Mucosa of stomach (tissue), 1 donor: ENCODE measurements at regions not wholly inside any gene's neighbourhood (a gene's known extent, or its start where the extent isn't known, plus 50 kb on each side); places are given as distances from the start of the nearest gene placed in this dataset.

Experiments
- H3K27me3 ChIP-seq: one replicate; pipeline ENCODE4 v1.7.0; 2013; ENCODE audit warnings: mild to moderate bottlenecking, low read length; ENCODE audit not compliant: control insufficient read depth, insufficient read depth
- H3K36me3 ChIP-seq: one replicate; pipeline ENCODE4 v1.7.0; 2013; ENCODE audit warnings: low read length; ENCODE audit not compliant: control insufficient read depth, insufficient read depth
- H3K4me1 ChIP-seq: one replicate; pipeline ENCODE4 v1.7.0; 2013; ENCODE audit warnings: mild to moderate bottlenecking, low read length; ENCODE audit not compliant: control insufficient read depth, insufficient read depth
- H3K4me3 ChIP-seq: one replicate; pipeline ENCODE4 v1.7.0; 2013; ENCODE audit warnings: low read length
- H3K9ac ChIP-seq: one replicate; pipeline ENCODE4 v1.7.0; 2013; ENCODE audit warnings: mild to moderate bottlenecking, low read length, moderate library complexity
- H3K9me3 ChIP-seq: one replicate; pipeline ENCODE4 v1.7.0; 2013; ENCODE audit warnings: mild to moderate bottlenecking, low read length, moderate library complexity; ENCODE audit not compliant: control insufficient read depth
- donor health status: Pancreatic carcinoma.

DNA sequence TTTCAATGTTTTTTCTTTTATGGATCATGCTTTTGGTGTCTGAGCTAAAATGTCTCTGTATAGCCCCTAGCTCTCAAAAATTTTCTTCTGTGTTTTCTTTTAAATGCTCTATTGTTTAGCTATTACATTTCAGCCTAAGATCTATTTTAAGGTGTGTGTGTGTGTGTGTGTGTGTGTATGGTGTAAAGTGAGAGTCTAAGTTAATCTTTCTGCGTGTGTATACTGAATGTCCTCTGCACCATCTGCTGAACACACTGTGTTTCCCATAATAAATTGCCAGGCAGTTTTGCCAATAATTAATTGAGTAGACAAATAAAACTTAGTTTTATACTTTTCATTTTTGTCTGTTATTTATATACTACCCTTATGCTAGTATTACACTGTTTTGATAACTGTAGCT lies 2096.3 kb upstream of the C9orf72 start:
- H3K36me3 ChIP-seq = no peaks in the 10 kb centered on the region
- no peak overlapping the region for H3K4me3 ChIP-seq
- no peaks in the 10 kb centered on the region for H3K9me3 ChIP-seq
- H3K9ac ChIP-seq = no peak overlapping the region
- no peaks in the 10 kb centered on the region for H3K4me1 ChIP-seq
- no peaks in the 10 kb centered on the region for H3K27me3 ChIP-seq

DNA sequence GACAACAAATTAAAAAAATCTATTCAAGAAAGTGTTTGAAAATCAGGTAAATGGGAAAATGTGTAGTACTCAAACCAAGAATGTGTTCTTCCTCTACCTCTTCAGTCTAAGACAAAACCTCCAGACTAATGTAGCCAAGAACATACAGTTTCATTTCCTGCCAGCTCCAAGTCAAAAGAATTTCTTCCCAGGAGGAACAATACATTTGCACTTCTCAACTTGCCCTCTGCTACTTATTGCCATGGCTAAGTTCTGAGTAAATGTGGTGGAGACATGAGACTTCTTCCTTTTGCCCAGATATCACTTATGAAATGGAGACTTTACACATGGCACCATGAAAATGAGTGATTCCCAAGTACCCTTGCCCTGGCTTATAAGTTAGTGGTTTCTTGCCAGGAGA lies 2112.2 kb upstream of the C9orf72 start:
- Histone ChIP-seq H3K27me3 (no peaks in the 10 kb centered on the region), H3K36me3 (no peaks in the 10 kb centered on the region), H3K4me3 (no peak overlapping the region), H3K4me1 (no peaks in the 10 kb centered on the region), H3K9me3 (no peaks in the 10 kb centered on the region), H3K9ac (no peak overlapping the region)

DNA sequence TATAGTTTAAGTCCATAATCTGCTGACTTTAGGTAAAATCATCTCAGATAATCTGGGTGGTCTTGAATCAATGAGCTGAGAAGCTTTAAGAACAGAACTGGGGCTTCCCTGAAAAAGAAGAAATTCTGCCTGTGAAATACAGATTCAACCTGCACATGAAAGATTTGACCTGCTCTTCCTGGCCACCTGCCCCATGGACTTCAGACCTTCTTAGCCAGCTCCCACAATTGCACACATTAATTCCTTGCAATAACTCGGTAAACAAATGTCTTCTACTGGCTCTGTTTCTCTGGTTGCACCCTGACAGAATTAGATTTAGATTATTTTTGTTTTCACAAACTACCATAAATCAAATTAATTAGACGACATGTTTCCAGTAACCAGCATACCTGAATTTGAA lies 2117.9 kb upstream of the C9orf72 start:
- Histone ChIP-seq H3K9ac (no peak overlapping the region), H3K27me3 (no peaks in the 10 kb centered on the region), H3K36me3 (no peaks in the 10 kb centered on the region), H3K4me3 (no peak overlapping the region), H3K4me1 (no peaks in the 10 kb centered on the region), H3K9me3 (no peaks in the 10 kb centered on the region)

DNA sequence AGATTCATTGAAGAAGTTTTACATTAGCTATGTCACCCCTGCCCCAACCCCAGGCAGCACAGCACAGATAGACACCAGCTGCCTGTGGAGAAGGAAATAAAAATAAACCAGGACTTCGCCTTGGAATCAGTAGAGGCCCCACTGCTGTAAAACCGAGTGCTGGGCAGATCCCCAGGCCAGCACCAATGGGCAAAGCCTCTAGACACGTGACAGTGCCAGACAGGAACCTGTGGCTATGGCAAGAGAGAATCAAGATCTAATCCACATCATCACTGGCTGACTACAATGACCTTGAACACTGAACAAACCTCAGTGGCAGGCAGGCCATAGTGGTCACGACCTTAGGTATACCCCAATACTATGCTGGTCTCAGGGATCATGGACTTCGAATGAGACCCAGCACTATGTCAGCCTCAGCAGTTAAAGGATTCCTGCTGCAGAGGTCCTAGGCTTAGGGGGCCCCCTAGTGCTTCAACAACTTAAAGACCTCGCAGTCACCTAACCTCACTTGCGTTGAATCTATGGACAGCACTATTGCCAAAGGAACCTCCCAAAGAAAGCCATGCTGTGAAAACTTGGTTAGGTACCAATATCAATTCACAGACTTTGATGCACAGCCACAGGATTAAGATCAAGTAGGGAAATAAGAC lies 2118.6 kb upstream of the C9orf72 start:
- no peaks in the 10 kb centered on the region for H3K27me3 ChIP-seq
- no peaks in the 10 kb centered on the region for H3K36me3 ChIP-seq
- H3K9me3 ChIP-seq = no peaks in the 10 kb centered on the region
- no peaks in the 10 kb centered on the region for H3K4me1 ChIP-seq
- H3K9ac ChIP-seq = no peak overlapping the region
- H3K4me3 ChIP-seq = no peak overlapping the region

DNA sequence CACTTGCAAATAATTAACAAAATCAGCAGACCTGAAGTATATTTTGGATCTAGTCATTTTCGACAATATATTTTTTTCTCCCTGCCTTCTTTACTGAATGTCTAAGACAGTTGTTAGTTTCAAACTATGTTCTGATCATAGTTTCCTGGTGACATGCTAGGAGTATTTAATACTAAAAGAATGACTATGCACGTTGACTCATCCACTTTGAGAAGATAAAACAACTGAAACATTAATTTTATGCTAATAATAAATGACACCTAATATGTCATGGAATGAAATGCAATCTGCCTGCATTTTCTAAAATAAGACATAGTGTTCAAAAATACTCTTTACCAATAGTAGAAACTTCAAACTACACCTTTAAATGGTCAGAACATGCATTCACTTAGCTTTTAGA lies 2123.7 kb upstream of the C9orf72 start:
- Histone ChIP-seq H3K4me3 (no peak overlapping the region), H3K4me1 (no peaks in the 10 kb centered on the region), H3K9me3 (no peaks in the 10 kb centered on the region), H3K9ac (no peak overlapping the region), H3K36me3 (no peaks in the 10 kb centered on the region), H3K27me3 (no peaks in the 10 kb centered on the region)

DNA sequence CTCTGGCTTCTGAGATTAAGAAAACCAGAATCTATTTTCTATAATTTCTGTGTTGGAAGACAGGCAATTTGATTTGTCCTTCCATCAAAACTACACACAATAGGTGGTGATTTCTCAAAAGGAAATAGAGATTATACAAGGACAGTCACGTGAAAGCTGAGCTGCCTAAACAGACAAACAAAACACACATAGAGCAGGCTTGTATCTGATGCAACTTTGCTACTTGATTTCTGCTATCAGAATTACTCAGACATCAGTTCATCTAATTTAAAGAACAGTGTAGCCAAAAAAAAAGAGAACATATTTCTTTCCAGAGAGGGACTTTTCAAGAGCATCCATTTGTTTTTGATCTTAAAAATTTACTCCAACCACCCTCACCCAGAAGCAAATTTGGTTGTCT lies 2128.3 kb upstream of the C9orf72 start:
- Histone ChIP-seq H3K27me3 (no peaks in the 10 kb centered on the region), H3K36me3 (no peaks in the 10 kb centered on the region), H3K9ac (no peak overlapping the region), H3K4me1 (no peaks in the 10 kb centered on the region), H3K9me3 (no peaks in the 10 kb centered on the region), H3K4me3 (no peak overlapping the region)

DNA sequence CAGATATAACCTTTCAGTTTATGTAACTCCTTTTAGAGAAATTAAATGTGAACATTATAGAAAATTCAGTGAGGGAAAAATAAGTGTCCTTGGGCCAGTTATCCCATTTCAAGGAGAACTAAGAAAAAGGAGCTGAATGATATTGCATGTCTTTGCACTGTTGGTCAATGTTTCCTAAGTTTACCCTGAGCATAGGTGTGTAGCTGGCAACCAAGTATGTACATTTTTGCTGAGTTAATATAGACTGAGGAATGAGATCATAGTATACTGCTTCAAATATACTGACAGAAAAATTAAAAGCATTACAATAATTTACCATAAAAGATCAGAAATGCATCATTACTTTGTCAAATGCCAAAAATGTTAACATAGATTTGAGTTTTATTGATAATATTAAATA lies 2128.7 kb upstream of the C9orf72 start:
- no peaks in the 10 kb centered on the region for H3K4me1 ChIP-seq
- no peaks in the 10 kb centered on the region for H3K9me3 ChIP-seq
- H3K9ac ChIP-seq = no peak overlapping the region
- H3K36me3 ChIP-seq = no peaks in the 10 kb centered on the region
- H3K27me3 ChIP-seq = no peaks in the 10 kb centered on the region
- H3K4me3 ChIP-seq = no peak overlapping the region

DNA sequence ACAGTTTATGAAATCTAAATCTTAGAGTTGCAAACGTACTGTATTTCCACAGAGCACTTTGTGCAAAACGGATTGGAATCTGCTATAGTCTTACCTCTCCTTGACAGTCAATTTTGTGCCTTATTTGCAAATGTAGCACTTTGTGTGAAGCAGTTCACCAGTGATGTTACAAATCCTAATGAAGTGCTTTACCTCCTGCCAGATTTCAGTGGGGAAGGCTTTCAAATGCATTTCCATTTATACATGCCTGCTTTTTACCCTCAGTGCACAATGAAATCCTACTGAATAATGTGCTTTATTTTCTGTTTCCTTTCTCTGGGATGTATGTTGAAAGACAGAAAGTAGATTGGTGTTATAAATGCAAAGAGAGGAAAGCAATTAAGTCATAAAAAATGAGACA lies 2141.6 kb upstream of the C9orf72 start:
- no peaks in the 10 kb centered on the region for H3K36me3 ChIP-seq
- no peaks in the 10 kb centered on the region for H3K4me1 ChIP-seq
- no peaks in the 10 kb centered on the region for H3K27me3 ChIP-seq
- no peak overlapping the region for H3K4me3 ChIP-seq
- no peaks in the 10 kb centered on the region for H3K9me3 ChIP-seq
- no peak overlapping the region for H3K9ac ChIP-seq

DNA sequence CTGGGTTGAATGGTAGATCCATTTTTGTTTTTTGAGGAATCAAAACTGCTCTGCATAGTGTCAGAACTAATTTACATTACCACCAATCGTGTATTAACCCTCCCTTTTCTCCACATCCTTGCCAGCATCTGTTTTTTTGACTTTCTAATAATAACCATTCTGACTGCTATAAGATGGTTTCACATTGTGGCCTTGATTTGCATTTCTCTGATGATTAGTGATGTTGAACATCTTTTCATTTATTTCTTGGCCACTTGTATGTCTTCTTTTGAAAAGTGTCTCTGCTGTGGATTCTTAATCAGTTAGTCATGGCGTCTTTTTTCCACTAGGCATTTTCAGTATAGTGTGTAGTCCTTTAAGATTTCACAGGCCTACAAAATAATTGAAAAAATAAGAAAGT lies 2144.3 kb upstream of the C9orf72 start:
- H3K36me3 ChIP-seq = no peaks in the 10 kb centered on the region
- no peaks in the 10 kb centered on the region for H3K9me3 ChIP-seq
- H3K27me3 ChIP-seq = no peaks in the 10 kb centered on the region
- H3K9ac ChIP-seq = no peak overlapping the region
- H3K4me1 ChIP-seq = no peaks in the 10 kb centered on the region
- no peak overlapping the region for H3K4me3 ChIP-seq

DNA sequence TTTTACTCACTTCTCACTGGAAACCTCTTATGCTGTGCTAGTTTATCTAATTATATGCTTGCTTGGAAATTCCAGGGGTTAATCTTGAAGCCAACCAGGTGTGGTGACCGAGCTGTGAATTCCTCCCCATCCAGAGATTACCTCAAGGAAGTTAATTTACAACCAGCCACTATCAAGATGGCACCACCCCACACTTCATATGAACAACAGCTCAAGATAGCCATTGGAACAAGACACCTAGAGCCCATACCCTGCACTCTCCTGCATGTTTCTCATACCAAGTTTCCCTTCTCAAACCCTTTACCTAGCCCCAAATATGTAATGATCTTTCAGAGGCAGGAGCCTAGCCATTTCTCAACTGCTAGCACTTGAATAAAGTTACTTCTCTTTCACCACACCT lies 2156.9 kb upstream of the C9orf72 start:
- H3K4me3 ChIP-seq = no peak overlapping the region
- H3K4me1 ChIP-seq = no peaks in the 10 kb centered on the region
- H3K9ac ChIP-seq = no peak overlapping the region
- H3K27me3 ChIP-seq = no peaks in the 10 kb centered on the region
- H3K36me3 ChIP-seq = no peaks in the 10 kb centered on the region
- no peaks in the 10 kb centered on the region for H3K9me3 ChIP-seq

DNA sequence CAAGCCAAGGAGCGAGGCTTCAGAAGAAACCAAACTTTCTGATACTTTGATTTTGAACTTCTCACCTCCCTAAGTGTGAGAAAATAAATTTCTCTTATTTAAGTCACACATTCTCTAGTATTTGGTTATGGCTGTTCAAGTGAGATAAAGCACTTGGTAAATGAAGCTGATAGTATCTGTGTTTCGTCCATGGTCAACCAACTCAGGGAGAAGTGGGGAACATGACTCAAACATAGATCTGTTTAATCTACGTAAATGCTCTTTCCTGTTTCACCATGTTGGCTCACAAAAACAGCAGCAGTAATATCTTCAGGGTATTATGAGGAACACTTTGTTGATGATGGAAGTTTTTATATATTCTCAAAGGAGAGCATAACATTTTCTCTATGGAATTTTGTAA lies 2167.2 kb upstream of the C9orf72 start:
- no peaks in the 10 kb centered on the region for H3K36me3 ChIP-seq
- no peaks in the 10 kb centered on the region for H3K9me3 ChIP-seq
- no peaks in the 10 kb centered on the region for H3K27me3 ChIP-seq
- H3K4me3 ChIP-seq = no peak overlapping the region
- no peak overlapping the region for H3K9ac ChIP-seq
- no peaks in the 10 kb centered on the region for H3K4me1 ChIP-seq

DNA sequence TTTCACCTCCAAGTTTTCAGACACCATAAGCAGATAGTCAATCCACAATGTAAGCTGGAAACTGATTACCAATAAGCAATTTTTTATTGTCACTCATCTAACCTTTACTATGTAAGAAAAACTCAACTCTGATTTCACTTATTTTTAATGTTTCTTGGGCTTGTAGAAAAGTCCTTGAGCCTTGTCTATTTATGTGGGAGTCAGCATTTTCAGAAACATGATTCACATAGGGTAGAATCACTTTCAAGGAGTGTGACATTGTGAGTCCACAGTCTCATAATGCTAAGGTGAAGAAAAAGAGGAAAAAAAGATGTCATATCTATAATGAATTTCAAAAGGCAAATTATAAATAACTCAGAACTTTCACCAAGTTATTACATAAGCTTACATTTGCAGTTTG lies 2167.9 kb upstream of the C9orf72 start:
- no peaks in the 10 kb centered on the region for H3K27me3 ChIP-seq
- no peaks in the 10 kb centered on the region for H3K9me3 ChIP-seq
- H3K4me3 ChIP-seq = no peak overlapping the region
- no peaks in the 10 kb centered on the region for H3K4me1 ChIP-seq
- H3K9ac ChIP-seq = no peak overlapping the region
- H3K36me3 ChIP-seq = no peaks in the 10 kb centered on the region

DNA sequence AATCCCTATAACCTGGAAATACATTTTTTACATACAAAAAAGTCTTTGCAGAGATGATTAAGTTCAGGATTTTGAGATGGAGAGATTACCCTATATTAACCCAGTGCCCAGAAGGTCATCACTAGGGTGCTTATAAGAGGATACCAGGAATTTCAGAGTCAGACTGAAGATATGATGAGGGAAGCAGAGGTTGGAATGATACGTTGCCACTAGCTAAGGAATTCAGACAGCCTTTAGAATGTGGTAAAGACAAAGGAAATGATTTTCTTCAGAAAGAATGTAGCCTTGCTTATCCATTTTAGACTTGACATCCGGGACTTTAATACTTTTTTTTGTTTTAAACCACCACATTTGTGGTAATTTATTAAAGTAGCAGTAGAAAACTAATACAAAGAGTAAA lies 2176.8 kb upstream of the C9orf72 start:
- H3K36me3 ChIP-seq = no peaks in the 10 kb centered on the region
- H3K27me3 ChIP-seq = no peaks in the 10 kb centered on the region
- H3K4me3 ChIP-seq = no peak overlapping the region
- no peaks in the 10 kb centered on the region for H3K4me1 ChIP-seq
- H3K9ac ChIP-seq = no peak overlapping the region
- H3K9me3 ChIP-seq = no peaks in the 10 kb centered on the region
